ENCODE measurements at regions not wholly inside any gene's neighbourhood (a gene's known extent, or its start where the extent isn't known, plus 50 kb on each side); places are given as distances from the start of the nearest gene placed in this dataset.

DNA sequence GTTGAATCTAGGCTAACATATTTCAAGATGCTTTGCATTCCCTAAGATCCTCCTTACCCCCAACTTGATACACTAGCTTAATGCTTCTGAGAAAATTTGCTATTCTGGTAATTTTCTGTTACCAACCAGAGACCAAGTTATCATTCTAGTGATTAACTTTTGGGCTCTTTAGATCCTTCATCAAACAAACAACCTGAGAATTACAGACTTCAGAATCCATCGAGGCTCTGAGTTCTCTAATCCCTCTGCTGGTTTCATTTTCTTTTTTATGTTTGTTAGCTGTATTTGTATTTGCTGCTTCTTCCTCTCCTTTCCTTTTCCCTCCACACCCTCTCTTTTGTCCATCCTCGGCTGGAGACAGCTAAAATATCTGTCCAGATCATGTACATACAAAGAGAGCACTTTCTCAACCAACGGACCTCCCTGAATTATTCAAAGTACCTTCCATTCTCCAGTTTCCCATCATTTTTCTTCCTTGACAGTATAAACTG, 98.7 kb upstream of the RIPOR2 start:
- TF ChIP-seq ZNF263 (CRISPR knock-in tag; IDR thresholded peaks at IDR 0.05) (no peak), ZBTB42 (CRISPR knock-in tag; IDR thresholded peaks at IDR 0.05) (no peak), CBX5 (CRISPR knock-in tag; IDR thresholded peaks at IDR 0.05; ENCODE audit: borderline replicate concordance) (no peak), CHD2 (IDR thresholded peaks at IDR 0.05; ENCODE audit: low read depth, low read length) (no peak), AFF4 (CRISPR knock-in tag; IDR thresholded peaks at IDR 0.05) (no peak)
